ENCODE measurements at regions not wholly inside any gene's neighbourhood (a gene's known extent, or its start where the extent isn't known, plus 50 kb on each side); places are given as distances from the start of the nearest gene placed in this dataset.

GRCh38 chr11:12617632-12618031 lies 56.6 kb upstream of the TEAD1 start:
- TF ChIP-seq, protein P1, sequence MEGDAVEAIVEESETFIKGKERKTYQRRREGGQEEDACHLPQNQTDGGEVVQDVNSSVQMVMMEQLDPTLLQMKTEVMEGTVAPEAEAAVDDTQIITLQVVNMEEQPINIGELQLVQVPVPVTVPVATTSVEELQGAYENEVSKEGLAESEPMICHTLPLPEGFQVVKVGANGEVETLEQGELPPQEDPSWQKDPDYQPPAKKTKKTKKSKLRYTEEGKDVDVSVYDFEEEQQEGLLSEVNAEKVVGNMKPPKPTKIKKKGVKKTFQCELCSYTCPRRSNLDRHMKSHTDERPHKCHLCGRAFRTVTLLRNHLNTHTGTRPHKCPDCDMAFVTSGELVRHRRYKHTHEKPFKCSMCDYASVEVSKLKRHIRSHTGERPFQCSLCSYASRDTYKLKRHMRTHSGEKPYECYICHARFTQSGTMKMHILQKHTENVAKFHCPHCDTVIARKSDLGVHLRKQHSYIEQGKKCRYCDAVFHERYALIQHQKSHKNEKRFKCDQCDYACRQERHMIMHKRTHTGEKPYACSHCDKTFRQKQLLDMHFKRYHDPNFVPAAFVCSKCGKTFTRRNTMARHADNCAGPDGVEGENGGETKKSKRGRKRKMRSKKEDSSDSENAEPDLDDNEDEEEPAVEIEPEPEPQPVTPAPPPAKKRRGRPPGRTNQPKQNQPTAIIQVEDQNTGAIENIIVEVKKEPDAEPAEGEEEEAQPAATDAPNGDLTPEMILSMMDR (IDR thresholded peaks at IDR 0.05; ENCODE audit: unreplicated experiment), result no peak
- H3K4me1 Mint-ChIP-seq (ENCODE audit: unreplicated experiment), result peaks cover 4% of the 10 kb centered on the region
- H3K27ac Mint-ChIP-seq (ENCODE audit: unreplicated experiment), result no peak overlapping the region
- no peaks in the 10 kb centered on the region for H3K9me3 Mint-ChIP-seq (ENCODE audit: unreplicated experiment)
- no peak for DNase-seq (ENCODE audit: low spot score)
- no peaks in the 10 kb centered on the region for H3K36me3 Mint-ChIP-seq (ENCODE audit: low read depth, unreplicated experiment)
- no peak overlapping the region for H3K4me3 Mint-ChIP-seq (ENCODE audit: unreplicated experiment)
- peaks cover 1% of the 10 kb centered on the region for H3K27me3 Mint-ChIP-seq (ENCODE audit: unreplicated experiment)

DNA sequence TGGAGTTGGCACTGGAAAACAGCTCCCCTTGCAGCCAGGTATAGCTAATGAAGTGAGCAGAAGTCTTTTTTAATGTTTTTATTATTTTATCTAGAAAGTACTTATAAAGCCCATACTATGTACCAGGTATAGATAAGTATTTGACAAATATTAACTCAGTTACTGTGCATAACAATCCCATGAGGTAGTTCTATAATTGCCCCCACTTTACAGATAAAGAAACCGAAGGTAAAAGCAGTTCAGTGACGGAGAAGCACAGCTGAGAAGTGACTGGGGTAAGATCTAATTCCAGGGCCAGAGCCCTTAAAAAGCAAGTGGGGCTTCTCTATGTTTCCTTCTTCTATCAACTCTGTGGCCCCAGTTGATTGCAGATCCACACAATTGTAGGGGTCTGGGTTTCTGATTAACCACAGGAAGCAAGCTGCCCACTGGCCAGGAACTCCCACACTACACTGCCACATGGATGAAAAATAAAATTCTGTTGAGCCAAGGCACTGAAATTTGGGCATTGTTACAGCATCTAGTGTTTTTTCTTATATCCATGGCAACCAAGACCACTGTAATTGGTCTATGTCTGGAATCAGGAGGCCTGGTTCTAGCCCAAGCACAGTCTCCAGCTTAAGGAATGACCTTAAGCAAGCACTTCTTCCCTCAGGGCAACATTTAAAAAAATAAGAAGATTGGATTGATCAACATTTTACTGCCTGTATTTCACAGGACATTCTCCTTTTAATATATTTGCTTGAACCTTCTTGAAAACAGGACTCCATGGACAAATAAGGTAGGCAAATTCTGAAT lies 55.3 kb upstream of the TEAD1 start:
- Mint-ChIP-seq H3K4me3 (ENCODE audit: unreplicated experiment) (no peak overlapping the region), H3K27me3 (ENCODE audit: unreplicated experiment) (peaks cover 1% of the 10 kb centered on the region), H3K4me1 (ENCODE audit: unreplicated experiment) (peaks cover 4% of the 10 kb centered on the region), H3K36me3 (ENCODE audit: low read depth, unreplicated experiment) (no peaks in the 10 kb centered on the region), H3K27ac (ENCODE audit: unreplicated experiment) (no peak overlapping the region), H3K9me3 (ENCODE audit: unreplicated experiment) (peaks cover 5% of the 10 kb centered on the region)
- no peak for DNase-seq (ENCODE audit: low spot score)
- TF ChIP-seq, protein P1 (IDR thresholded peaks at IDR 0.05; ENCODE audit: unreplicated experiment), result no peak

DNA sequence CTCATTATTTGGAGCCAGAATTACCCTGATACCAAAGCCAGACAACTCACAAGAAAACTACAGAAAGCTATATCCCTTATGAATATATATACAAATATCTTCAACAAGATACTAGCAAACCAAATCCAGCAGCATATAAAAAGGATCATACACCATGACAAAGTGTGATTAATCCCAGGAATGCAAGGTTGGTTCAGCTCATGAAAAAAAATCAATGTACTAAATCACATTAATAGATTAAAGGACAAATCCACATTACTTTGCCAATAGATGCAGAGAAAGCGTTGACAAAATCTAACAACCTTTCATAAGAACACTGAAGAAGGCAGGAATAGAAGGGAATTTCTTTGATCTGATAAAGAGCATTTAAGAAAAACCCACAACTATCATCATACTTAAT lies 50.4 kb upstream of the TEAD1 start:
- no peak overlapping the region for H3K4me3 Mint-ChIP-seq (ENCODE audit: unreplicated experiment)
- H3K9me3 Mint-ChIP-seq (ENCODE audit: unreplicated experiment), result peaks cover 5% of the 10 kb centered on the region
- peaks cover 1% of the 10 kb centered on the region for H3K27me3 Mint-ChIP-seq (ENCODE audit: unreplicated experiment)
- no peak overlapping the region for H3K27ac Mint-ChIP-seq (ENCODE audit: unreplicated experiment)
- DNase-seq (ENCODE audit: low spot score), result no peak
- peaks cover 4% of the 10 kb centered on the region for H3K4me1 Mint-ChIP-seq (ENCODE audit: unreplicated experiment)
- TF ChIP-seq, protein P1 (IDR thresholded peaks at IDR 0.05; ENCODE audit: unreplicated experiment), result no peak
- no peaks in the 10 kb centered on the region for H3K36me3 Mint-ChIP-seq (ENCODE audit: low read depth, unreplicated experiment)
